ENCODE measurements at regions not wholly inside any gene's neighbourhood (a gene's known extent, or its start where the extent isn't known, plus 50 kb on each side); places are given as distances from the start of the nearest gene placed in this dataset.

- no peak for TF ChIP-seq CTCF (IDR thresholded peaks at IDR 0.05; ENCODE audit: low read length)
- no peak for TF ChIP-seq EZH2 (IDR thresholded peaks at IDR 0.05; ENCODE audit: borderline replicate concordance, low read length)
Measured at GRCh38 chr17:70919241-70919640, 749.9 kb downstream of the KCNJ2 start.

Measured in OCI-LY1 (cell line).